HT1080 (cell line): ENCODE measurements at regions not wholly inside any gene's neighbourhood (a gene's known extent, or its start where the extent isn't known, plus 50 kb on each side); places are given as distances from the start of the nearest gene placed in this dataset.
"Not testable (repeated sequence)": the region's sequence is repeated elsewhere in the genome, so short reads cannot be mapped to it uniquely, and the experiment has no call there.

Experiments
- DNase-seq: peaks from one replicate; pipeline ENCODE4 v3.0.0-alpha.2; 2015; ENCODE audit warnings: low read depth

GRCh38 chr2:40915651-40916050, 463.8 kb upstream of the SLC8A1 start:
- DNase-seq: no peak

GRCh38 chr2:40935349-40935748, 483.5 kb upstream of the SLC8A1 start:
- no peak for DNase-seq

- no peak for DNase-seq
Measured at GRCh38 chr2:40937284-40937683, 485.4 kb upstream of the SLC8A1 start.

GRCh38 chr2:40953341-40953740, 501.5 kb upstream of the SLC8A1 start:
- no peak for DNase-seq

GRCh38 chr2:40955042-40955441, 503.2 kb upstream of the SLC8A1 start:
- no peak for DNase-seq

DNA sequence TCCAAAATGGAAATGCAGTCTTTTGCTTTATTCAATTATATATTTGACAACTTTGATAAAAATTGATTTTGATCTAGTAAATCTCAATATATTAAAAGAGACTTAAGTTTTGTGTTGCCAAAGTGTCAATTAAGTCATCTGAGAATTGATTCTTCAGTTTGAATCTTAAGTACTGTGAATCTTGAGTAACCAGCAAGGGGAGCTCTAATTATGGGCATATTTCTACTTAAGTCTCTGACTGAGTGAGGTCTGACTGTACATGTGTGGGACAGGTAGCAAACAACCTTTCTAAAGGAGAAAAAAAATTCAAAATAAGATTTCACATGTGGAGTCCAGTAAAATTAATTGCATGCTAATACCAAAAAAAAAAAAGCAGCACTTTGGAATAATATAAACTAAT, 503.7 kb upstream of the SLC8A1 start:
- DNase-seq: no peak

DNA sequence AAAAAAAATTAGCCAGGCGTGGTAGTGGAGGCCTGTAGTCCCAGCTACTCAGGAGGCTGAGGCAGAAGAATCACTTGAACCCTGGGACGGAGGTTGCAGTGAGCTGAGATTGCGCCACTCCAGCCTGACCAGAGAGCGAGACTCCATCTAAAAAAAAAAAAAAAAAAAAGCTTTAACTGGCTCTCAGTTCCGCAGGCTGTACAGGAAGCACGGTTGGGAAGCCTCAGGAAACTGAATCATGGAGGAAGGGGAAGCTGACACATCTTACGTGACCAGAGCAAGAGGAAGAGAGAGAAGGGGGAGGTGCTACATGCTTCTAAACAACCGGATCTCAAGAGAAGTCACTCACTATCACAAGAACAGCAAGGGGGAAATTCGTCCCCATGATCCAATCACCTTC, 505.6 kb upstream of the SLC8A1 start:
- DNase-seq: peak; percentile 94

DNA sequence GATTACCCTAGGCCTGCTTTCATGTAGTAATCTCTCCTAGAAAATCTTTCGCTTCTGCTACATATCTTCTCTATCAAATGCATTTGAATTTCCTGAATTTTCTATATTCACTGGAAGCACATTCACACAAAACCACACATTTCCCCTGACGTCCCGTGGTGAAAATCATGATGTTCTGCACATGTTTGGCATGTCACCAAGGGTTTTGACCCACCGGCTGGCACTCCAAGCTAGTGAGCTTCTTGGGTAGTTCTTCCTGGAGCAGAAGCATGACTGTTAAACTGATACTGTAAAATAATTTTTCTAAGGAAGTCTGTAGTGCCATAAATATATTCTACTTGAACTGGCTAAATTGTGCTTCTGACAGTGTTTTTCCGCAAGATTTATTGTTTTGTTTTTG, 510.1 kb upstream of the SLC8A1 start:
- peak; percentile 11 for DNase-seq

DNA sequence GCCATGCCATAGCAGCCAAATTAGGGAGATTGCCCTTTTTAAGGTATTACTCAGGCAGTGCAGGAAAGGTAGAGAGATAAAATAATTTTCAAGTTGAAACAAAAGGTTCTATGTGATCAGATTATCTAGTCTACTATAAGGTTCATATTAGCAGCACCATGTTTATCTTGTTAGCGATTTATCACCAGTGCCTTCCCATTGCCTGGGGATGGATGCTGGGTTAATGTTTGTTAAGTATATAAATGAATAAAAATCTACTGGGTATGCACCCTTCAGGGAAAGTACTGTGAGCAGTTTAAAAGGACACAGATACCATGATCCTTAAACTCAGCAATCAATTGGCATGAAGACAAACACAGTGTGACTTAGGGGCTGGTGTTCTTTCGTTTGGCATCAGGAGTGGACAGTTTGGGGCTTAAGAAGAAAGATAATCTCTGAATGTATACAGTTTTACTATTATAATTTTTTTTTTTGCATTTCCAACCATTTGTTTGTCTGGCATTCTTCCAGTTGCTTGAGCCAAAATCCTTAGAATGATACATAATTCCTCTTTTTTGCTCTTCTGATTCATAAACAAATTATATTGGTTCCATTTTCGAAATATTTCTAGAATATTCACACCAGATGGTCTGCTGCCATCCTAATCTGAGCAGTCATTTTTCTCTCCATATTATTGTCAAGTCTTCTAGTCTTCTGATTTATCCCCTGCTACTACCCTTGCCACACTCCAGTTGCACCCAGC, 512.8 kb upstream of the SLC8A1 start:
- DNase-seq: no peak

DNA sequence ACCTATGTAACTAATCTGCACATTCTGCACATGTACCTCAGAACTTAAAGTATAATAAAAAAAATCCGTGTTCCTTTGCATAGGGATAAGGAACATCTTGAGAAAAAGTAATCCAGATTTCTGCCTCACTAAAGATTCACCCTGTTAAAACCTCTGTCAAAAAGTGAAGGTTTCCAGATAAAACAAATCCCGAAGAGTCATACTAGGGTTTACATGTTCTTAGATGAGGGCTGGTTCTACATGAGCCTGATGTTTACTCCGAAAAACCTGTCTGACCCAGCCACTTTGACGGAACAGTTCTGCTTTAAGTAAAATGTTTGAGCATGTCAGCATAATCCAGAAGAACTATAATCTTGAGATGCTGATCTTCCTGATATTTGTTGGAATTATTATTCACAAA, 515.6 kb upstream of the SLC8A1 start:
- DNase-seq: no peak

DNA sequence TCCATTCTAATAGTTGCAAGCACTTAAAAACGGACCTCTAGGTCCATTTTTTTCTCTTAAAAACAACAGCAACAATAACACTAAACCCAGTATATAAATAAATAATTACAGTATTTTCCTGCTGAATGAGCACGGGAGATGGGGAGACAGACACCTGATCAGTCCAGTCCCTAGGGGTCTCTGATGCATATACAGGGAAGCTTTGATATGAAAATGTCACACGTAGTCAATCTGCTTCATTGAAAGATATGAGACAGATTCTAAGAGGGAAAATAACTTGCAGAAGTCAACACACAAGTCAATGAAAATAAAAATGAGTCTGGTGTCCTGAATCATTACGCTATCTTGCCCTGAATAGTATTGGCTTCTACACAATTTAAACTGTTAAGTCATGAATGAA, 523.3 kb upstream of the SLC8A1 start:
- no peak for DNase-seq

GRCh38 chr2:40997362-40997761, 545.5 kb upstream of the SLC8A1 start:
- DNase-seq: no peak

DNA sequence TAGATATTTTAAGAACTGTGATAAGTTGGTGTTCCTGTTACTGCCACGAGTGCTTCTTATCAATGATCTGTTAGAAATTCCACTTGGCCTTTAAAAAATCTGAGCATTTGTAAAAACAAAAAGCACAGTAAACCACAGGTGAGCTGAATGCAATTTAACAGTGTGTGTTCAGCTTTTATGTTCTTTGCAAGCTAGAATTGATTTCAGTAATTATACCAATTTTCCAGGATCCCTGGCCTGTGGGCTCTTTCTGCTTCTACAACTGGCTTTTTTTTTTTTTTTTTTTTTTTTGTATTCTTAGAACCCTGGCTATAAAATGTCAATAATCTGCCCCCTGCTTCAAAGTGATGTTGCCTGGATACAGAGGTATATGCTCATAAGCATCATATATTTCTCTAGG, 548.5 kb upstream of the SLC8A1 start:
- DNase-seq: no peak

- DNase-seq: no peak
Measured at GRCh38 chr2:41000906-41001305, 549.0 kb upstream of the SLC8A1 start.

GRCh38 chr2:41004700-41005099, 552.8 kb upstream of the SLC8A1 start:
- DNase-seq: no peak

DNA sequence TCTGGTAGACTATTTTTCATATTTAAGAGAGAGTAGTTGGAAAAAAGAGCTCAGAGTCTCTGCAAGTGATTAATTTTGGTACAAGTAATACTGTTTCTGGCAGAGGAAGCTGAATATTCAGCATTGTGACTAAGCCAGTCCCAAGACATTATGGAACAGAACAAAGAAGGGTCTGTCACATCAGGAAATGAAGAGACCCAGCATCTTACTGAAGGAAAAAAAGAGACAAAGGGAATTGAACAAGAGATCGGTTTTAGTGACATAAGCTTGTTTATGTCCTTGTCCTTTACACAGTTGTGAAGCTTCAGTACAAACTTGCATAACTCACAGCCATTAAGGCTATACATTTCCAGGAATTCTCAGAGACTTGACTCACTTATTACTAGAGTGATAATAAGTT, 568.5 kb upstream of the SLC8A1 start:
- peak; percentile 63 for DNase-seq

- no peak for DNase-seq
Measured at GRCh38 chr2:41024816-41025215, 572.9 kb upstream of the SLC8A1 start.

- no peak for DNase-seq
Measured at GRCh38 chr2:41026613-41027012, 574.7 kb upstream of the SLC8A1 start.

GRCh38 chr2:41027095-41027494, 575.2 kb upstream of the SLC8A1 start:
- DNase-seq: no peak

DNA sequence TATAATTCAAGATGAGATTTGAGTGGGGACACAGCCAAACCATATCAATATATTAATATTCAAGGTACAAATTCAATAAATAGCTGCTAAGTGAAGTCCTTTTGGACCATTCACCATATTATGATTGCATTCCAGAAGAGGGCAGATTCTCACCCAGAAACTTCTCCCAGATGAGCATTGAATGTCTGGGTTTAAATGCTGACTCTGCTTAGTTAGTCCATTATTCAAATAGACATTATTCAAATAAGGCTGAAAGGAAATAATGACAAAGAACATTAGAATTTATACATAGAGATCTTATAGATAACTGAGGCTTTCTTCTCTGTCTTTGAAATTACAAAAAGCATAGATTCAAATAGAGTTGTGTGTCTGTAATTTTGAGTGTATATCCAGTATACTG, 579.4 kb upstream of the SLC8A1 start:
- DNase-seq: no peak

GRCh38 chr2:41032715-41033114, 580.8 kb upstream of the SLC8A1 start:
- no peak for DNase-seq

DNA sequence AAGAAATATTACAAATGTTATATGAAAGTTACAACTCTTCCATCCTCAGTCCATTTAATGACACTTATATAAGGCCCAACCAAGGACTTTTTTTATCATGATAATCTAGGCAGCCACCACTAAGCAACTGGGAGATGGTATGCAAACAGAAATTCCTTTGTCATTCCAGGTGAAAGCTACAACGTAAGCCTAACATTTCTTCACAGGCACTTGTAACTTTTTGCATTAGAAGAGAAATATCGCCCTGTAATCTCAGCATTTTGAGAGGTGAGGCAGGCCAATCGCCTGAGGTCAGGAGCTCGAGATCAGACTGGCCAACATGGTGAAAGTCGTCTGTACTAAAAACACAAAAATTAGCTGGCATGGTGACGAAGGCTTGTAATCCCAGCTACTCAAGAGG, 581.2 kb upstream of the SLC8A1 start:
- DNase-seq: no peak

- peak; percentile 20 for DNase-seq
Measured at GRCh38 chr2:41038408-41038807, 586.5 kb upstream of the SLC8A1 start.

DNA sequence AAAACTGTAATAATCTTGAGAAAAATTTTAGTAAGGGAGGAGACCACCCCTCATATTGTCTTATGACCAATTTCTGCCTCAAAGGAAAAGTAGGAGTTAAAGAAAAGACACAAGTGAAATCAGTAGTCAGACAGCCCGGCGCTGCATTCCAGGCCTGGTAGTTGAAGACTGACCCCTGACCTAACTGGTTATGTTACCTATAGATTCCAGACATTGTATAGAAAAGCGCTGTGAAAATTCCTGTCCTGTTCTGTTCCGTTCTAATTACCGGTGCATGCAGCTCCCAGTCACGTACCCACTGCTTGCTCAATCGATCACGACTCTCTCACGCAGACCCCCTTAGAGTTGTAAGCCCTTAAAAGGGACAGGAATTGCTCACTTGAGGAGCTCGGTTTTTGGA, 587.9 kb upstream of the SLC8A1 start:
- not testable (repeated sequence) for DNase-seq
